RPMI8226 (cell line): ENCODE measurements at regions not wholly inside any gene's neighbourhood (a gene's known extent, or its start where the extent isn't known, plus 50 kb on each side); places are given as distances from the start of the nearest gene placed in this dataset.
"Not testable (repeated sequence)": the region's sequence is repeated elsewhere in the genome, so short reads cannot be mapped to it uniquely, and the experiment has no call there.

ENCODE experiments used
- DNase-seq: peaks from one replicate; pipeline ENCODE4 v3.0.0-alpha.2; 2015

GRCh38 chr13:39895254-39895653, 239.8 kb downstream of the COG6 start:
- DNase-seq: no peak

GRCh38 chr13:39897636-39898035, 242.2 kb downstream of the COG6 start:
- DNase-seq: no peak

- DNase-seq: no peak
These were observed 244.8 kb downstream of the COG6 start for GRCh38 chr13:39900106-39900750.

GRCh38 chr13:39904959-39905358, 249.5 kb downstream of the COG6 start:
- DNase-seq: no peak

GRCh38 chr13:39909634-39910033, 254.2 kb downstream of the COG6 start:
- no peak for DNase-seq

- DNase-seq: no peak
These were observed 254.6 kb downstream of the COG6 start for GRCh38 chr13:39910041-39910440.

GRCh38 chr13:39910833-39911232, 255.4 kb downstream of the COG6 start:
- no peak for DNase-seq

GRCh38 chr13:39913339-39913738, 257.9 kb downstream of the COG6 start:
- DNase-seq: no peak

- DNase-seq: no peak
These were observed 258.5 kb downstream of the COG6 start for GRCh38 chr13:39913928-39914327.

- DNase-seq: no peak
These were observed 260.0 kb downstream of the COG6 start for GRCh38 chr13:39915418-39915817.

- no peak for DNase-seq
These were observed 260.9 kb downstream of the COG6 start for GRCh38 chr13:39916330-39916729.

- no peak for DNase-seq
These were observed 263.3 kb downstream of the COG6 start for GRCh38 chr13:39918620-39919236.

- DNase-seq: no peak
These were observed 265.2 kb downstream of the COG6 start for GRCh38 chr13:39920613-39921012.

GRCh38 chr13:39926345-39926744, 270.9 kb downstream of the COG6 start:
- no peak for DNase-seq

GRCh38 chr13:39928261-39928660, 272.8 kb downstream of the COG6 start:
- no peak for DNase-seq

GRCh38 chr13:39929583-39929982, 274.1 kb downstream of the COG6 start:
- DNase-seq: no peak

- no peak for DNase-seq
These were observed 274.6 kb downstream of the COG6 start for GRCh38 chr13:39930060-39930459.

- DNase-seq: no peak
These were observed 275.3 kb downstream of the COG6 start for GRCh38 chr13:39930544-39931444.

GRCh38 chr13:39931505-39931904, 276.0 kb downstream of the COG6 start:
- DNase-seq: no peak

GRCh38 chr13:39932514-39932913, 277.1 kb downstream of the COG6 start:
- not testable (repeated sequence) for DNase-seq

GRCh38 chr13:39935155-39935554, 279.7 kb downstream of the COG6 start:
- DNase-seq: no peak

- DNase-seq: no peak
These were observed 283.1 kb downstream of the COG6 start for GRCh38 chr13:39938596-39938995.

GRCh38 chr13:39941236-39941635, 285.8 kb downstream of the COG6 start:
- DNase-seq: no peak
